MM.1S (cell line): ENCODE measurements at regions not wholly inside any gene's neighbourhood (a gene's known extent, or its start where the extent isn't known, plus 50 kb on each side); places are given as distances from the start of the nearest gene placed in this dataset.

Experiments
- CTCF ChIP-seq: fragments of 300-600 bp; sonication (generic); IDR thresholded peaks from 2 replicates; pipeline ENCODE4 v1.5.1; 2016; ENCODE audit warnings: antibody characterized with exemption, low read length, mixed read lengths
- EZH2 ChIP-seq: fragments of 300-600 bp; sonication (generic); optimal IDR thresholded peaks from 2 replicates; pipeline ENCODE3; 2017; ENCODE audit warnings: low read depth, mild to moderate bottlenecking, antibody characterized with exemption, low read length, mixed read lengths
- EZH2phosphoT487 ChIP-seq: fragments of 300-600 bp; sonication (generic); IDR thresholded peaks from 2 replicates; pipeline ENCODE4 v1.6.1; 2018; ENCODE audit warnings: antibody characterized with exemption, low read length

GRCh38 chr1:195238313-195238712 lies 1369.9 kb downstream of the KCNT2 start:
- TF ChIP-seq CTCF (no peak), EZH2phosphoT487 (no peak), EZH2 (no peak)
